ENCODE measurements at regions not wholly inside any gene's neighbourhood (a gene's known extent, or its start where the extent isn't known, plus 50 kb on each side); places are given as distances from the start of the nearest gene placed in this dataset.
"Not testable (repeated sequence)": the region's sequence is repeated elsewhere in the genome, so short reads cannot be mapped to it uniquely, and the experiment has no call there.

- TF ChIP-seq POLR2A (IDR thresholded peaks at IDR 0.05; ENCODE audit: low read depth) (no peak), CTCF (IDR thresholded peaks at IDR 0.05) (no peak), EP300 (IDR thresholded peaks at IDR 0.05) (no peak), POLR2AphosphoS5 (IDR thresholded peaks at IDR 0.05) (no peak)
- intact Hi-C loops (cut with DNase I): no loop called here
- Histone ChIP-seq H3K9me3 (no peaks in the 10 kb centered on the region), H3K36me3 (no peaks in the 10 kb centered on the region), H3K27me3 (no peaks in the 10 kb centered on the region), H3K4me3 (no peak overlapping the region), H3K27ac (replicated peaks in 1 of 4) (no peak overlapping the region), H3K4me1 (no peaks in the 10 kb centered on the region)
- WGBS: 55% methylated on average over 3 of the region's 3 CpGs
- DNase-seq (ENCODE audit: extremely low spot score): no peak
Measured at GRCh38 chr1:191804311-191804710, 354.0 kb upstream of the RGS18 start.

GRCh38 chr1:191813593-191813992 lies 344.7 kb upstream of the RGS18 start:
- H3K27me3 ChIP-seq; H3K4me3 ChIP-seq; intact Hi-C loops (cut with DNase I); H3K27ac ChIP-seq (replicated peaks in 1 of 4); H3K4me1 ChIP-seq; DNase-seq (ENCODE audit: extremely low spot score); H3K36me3 ChIP-seq: not testable (repeated sequence)
- H3K9me3 ChIP-seq: peaks cover 0 to 13% (median 4%) of the 10 kb centered on the region in 4 donors
- 82% methylated on average over 5 of the region's 5 CpGs for WGBS

- Histone ChIP-seq H3K9me3 (peaks cover 0 to 10% (median 3%) of the 10 kb centered on the region in 4 donors), H3K27ac (replicated peaks in 1 of 4) (no peak overlapping the region)
- no peak for TF ChIP-seq POLR2A (IDR thresholded peaks at IDR 0.05; ENCODE audit: low read depth)
- no peak for TF ChIP-seq EP300 (IDR thresholded peaks at IDR 0.05)
- TF ChIP-seq CTCF (IDR thresholded peaks at IDR 0.05): no peak
- TF ChIP-seq POLR2AphosphoS5 (IDR thresholded peaks at IDR 0.05): no peak
Measured at GRCh38 chr1:191818198-191818597, 340.1 kb upstream of the RGS18 start.

GRCh38 chr1:191831572-191831971 lies 326.7 kb upstream of the RGS18 start:
- Histone ChIP-seq H3K27me3 (no peaks in the 10 kb centered on the region), H3K4me1 (no peaks in the 10 kb centered on the region), H3K36me3 (no peaks in the 10 kb centered on the region), H3K4me3 (no peak overlapping the region), H3K9me3 (no peaks in the 10 kb centered on the region), H3K27ac (replicated peaks in 1 of 4) (no peak overlapping the region)
- no peak for TF ChIP-seq EP300 (IDR thresholded peaks at IDR 0.05)
- no peak for TF ChIP-seq CTCF (IDR thresholded peaks at IDR 0.05)
- TF ChIP-seq POLR2A (IDR thresholded peaks at IDR 0.05; ENCODE audit: low read depth): no peak
- no peak for TF ChIP-seq POLR2AphosphoS5 (IDR thresholded peaks at IDR 0.05)
- 72% methylated on average over 4 of the region's 4 CpGs for WGBS
- no peak for DNase-seq (ENCODE audit: extremely low spot score)
- intact Hi-C loops (cut with DNase I): no loop called here

More at GRCh38 chr1:191818198-191818597, 340.1 kb upstream of the RGS18 start:
- H3K4me3 ChIP-seq: no peak overlapping the region
- H3K36me3 ChIP-seq: no peaks in the 10 kb centered on the region
- peaks cover 0 to 2% (median 0%) of the 10 kb centered on the region in 4 donors for H3K4me1 ChIP-seq
- 69% methylated on average over 1 of the region's 1 CpG for WGBS
- no peaks in the 10 kb centered on the region for H3K27me3 ChIP-seq
- intact Hi-C loops (cut with DNase I): no loop called here
- no peak for DNase-seq (ENCODE audit: extremely low spot score)

GRCh38 chr1:191839891-191840290 lies 318.4 kb upstream of the RGS18 start:
- DNase-seq (ENCODE audit: extremely low spot score): no peak
- WGBS: 61% methylated on average over 2 of the region's 2 CpGs
- Histone ChIP-seq H3K9me3 (no peaks in the 10 kb centered on the region), H3K36me3 (no peaks in the 10 kb centered on the region), H3K4me1 (peaks cover 0 to 10% (median 0%) of the 10 kb centered on the region in 4 donors), H3K27me3 (no peaks in the 10 kb centered on the region), H3K27ac (replicated peaks in 1 of 4) (no peak overlapping the region), H3K4me3 (no peak overlapping the region)
- intact Hi-C loops (cut with DNase I): no loop called here
- TF ChIP-seq EP300 (IDR thresholded peaks at IDR 0.05) (no peak), CTCF (IDR thresholded peaks at IDR 0.05) (no peak), POLR2A (IDR thresholded peaks at IDR 0.05; ENCODE audit: low read depth) (no peak), POLR2AphosphoS5 (IDR thresholded peaks at IDR 0.05) (no peak)
